ENCODE measurements at regions not wholly inside any gene's neighbourhood (a gene's known extent, or its start where the extent isn't known, plus 50 kb on each side); places are given as distances from the start of the nearest gene placed in this dataset.

DNA sequence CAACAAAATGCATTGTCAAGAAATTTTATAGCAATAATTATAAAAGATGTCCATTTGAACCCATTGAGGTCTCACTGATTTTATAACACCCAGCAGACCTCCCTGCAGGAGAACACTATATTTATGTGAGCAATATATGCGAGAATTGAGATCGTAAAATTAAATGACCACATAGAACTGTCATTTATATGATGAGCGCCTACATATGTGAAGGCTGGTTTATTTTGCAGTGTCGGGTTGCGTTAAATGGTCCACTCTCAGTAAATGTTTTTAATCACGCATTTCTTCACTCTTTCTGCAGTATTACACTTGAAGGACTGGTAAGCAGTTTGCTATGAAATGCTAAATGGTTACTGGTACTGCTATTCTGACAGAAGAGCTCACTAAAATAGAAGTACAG lies 408.5 kb upstream of the AGTR1 start:
- no peak for DNase-seq (ENCODE audit: low read depth)
- no peak overlapping the region for H3K4me3 ChIP-seq (ENCODE audit: control insufficient read depth, low read depth, low read length)
- no peak for TF ChIP-seq CTCF (IDR thresholded peaks at IDR 0.05; ENCODE audit: control insufficient read depth, insufficient read depth, low read depth, low read length, missing control alignments)

DNA sequence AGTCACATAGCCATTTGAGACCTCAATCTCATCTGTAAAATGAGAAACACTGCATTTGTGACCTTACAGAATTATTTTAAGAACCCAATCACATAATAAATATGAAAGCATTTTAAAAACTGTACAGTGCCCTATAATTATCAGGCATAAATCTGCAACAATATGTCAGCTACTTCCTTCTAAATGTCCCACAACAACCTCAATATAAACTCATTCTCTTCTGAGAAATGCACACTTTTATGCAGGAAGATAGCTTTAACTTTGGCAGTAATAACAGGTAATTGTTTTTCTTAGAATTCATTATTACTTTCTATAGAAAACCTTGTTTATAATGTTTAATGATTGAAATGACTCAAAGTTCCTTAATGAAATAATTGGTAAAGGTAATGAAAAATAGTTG lies 400.7 kb upstream of the AGTR1 start:
- no peak for TF ChIP-seq CTCF (IDR thresholded peaks at IDR 0.05; ENCODE audit: control insufficient read depth, insufficient read depth, low read depth, low read length, missing control alignments)
- no peak overlapping the region for H3K4me3 ChIP-seq (ENCODE audit: control insufficient read depth, low read depth, low read length)
- DNase-seq (ENCODE audit: low read depth): no peak

- no peak for DNase-seq (ENCODE audit: low read depth)
- no peak for TF ChIP-seq CTCF (IDR thresholded peaks at IDR 0.05; ENCODE audit: control insufficient read depth, insufficient read depth, low read depth, low read length, missing control alignments)
- no peak overlapping the region for H3K4me3 ChIP-seq (ENCODE audit: control insufficient read depth, low read depth, low read length)
Observed at GRCh38 chr3:148307443-148307843, 390.3 kb upstream of the AGTR1 start.

DNA sequence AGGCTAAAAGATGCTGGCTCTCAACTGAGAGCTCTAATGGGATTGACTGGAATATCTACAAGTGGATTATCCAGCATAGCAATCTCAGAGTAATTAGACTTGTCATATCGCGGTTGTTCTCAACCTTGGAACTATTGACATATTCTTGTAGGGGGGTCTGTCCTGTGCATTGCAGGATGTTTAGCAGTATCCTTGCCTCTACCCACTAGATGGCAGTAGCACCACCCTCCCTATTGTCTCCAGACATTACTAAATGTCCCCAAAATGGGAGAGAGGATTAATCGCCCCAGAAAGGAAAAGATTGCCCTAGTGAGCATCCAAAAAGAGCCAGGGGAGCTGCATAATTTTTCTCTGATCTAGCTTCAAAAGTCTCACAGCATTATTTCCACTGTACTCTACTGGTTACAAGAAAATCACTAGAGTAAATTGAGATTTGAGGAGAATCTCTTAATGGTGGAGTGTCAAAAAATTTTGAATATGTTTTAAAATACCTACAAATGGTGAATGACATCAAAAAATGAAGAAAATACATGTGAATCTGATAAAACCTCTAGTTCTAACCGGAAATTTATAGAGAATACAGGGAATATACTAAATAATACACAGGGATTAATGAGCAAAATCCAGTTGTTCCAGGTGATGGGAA lies 388.2 kb upstream of the AGTR1 start:
- no peak overlapping the region for H3K4me3 ChIP-seq (ENCODE audit: control insufficient read depth, low read depth, low read length)
- TF ChIP-seq CTCF (IDR thresholded peaks at IDR 0.05; ENCODE audit: control insufficient read depth, insufficient read depth, low read depth, low read length, missing control alignments): peak; percentile 86
- peak; percentile 5 for DNase-seq (ENCODE audit: low read depth)

GRCh38 chr3:148315756-148316155 lies 381.9 kb upstream of the AGTR1 start:
- no peak for DNase-seq (ENCODE audit: low read depth)
- no peak overlapping the region for H3K4me3 ChIP-seq (ENCODE audit: control insufficient read depth, low read depth, low read length)
- no peak for TF ChIP-seq CTCF (IDR thresholded peaks at IDR 0.05; ENCODE audit: control insufficient read depth, insufficient read depth, low read depth, low read length, missing control alignments)

- no peak for TF ChIP-seq CTCF (IDR thresholded peaks at IDR 0.05; ENCODE audit: control insufficient read depth, insufficient read depth, low read depth, low read length, missing control alignments)
- no peak overlapping the region for H3K4me3 ChIP-seq (ENCODE audit: control insufficient read depth, low read depth, low read length)
- no peak for DNase-seq (ENCODE audit: low read depth)
Observed at GRCh38 chr3:148318240-148318639, 379.5 kb upstream of the AGTR1 start.
